HepG2 (cell line): ENCODE measurements at regions not wholly inside any gene's neighbourhood (a gene's known extent, or its start where the extent isn't known, plus 50 kb on each side); places are given as distances from the start of the nearest gene placed in this dataset.

Source experiments
- ATAC-seq: fragments of 200-7000 bp; cut with Tn5 transposase; 3 replicates; pipeline ENCODE4 v1.9.1; 2020; ENCODE audit warnings: mild to moderate bottlenecking, moderate library complexity
- BruUV-seq: library from RNA; stranded (reverse); fragments of 400-500 nt; replicated peaks from 2 replicates; lab custom pipeline; 2021; lab: Mats Ljungman, UMichigan
- CTCF ChIA-PET: fragments of 300-600 bp; formaldehyde crosslinking; extraction: SDS; loops from one replicate; lab custom pipeline; 2021; ENCODE audit warnings: low total read pairs, inconsistent platforms, low intra/inter-chr PET ratio; lab: Yijun Ruan, JAX
- POLR2A ChIA-PET: fragments of 350-600 bp; sonication (Branson Sonifier 250); formaldehyde crosslinking; loops from one replicate; lab custom pipeline; 2020; ENCODE audit warnings: antibody characterized with exemption, inconsistent platforms; lab: Yijun Ruan, JAX
- DNase-seq: peaks from one replicate; pipeline ENCODE4 v3.0.0-alpha.2; 2015; ENCODE audit warnings: low spot score
- FAIRE-seq: peaks from 3 replicates; lab custom pipeline; 2011; peaks lifted over from hg19 to GRCh38; lab: Jason Lieb, UNC
- H2AFZ ChIP-seq: one replicate; pipeline ENCODE4 v1.6.1; 2011; ENCODE audit warnings: low read length, inconsistent platforms
- H3K27ac ChIP-seq: fragments of 300-600 bp; 3 replicates; pipeline ENCODE4 v1.8.0; 2011; ENCODE audit warnings: mixed run types, mild to moderate bottlenecking, mixed read lengths, low read length, inconsistent platforms; ENCODE audit not compliant: insufficient read depth; ENCODE audit errors: extremely low read length
- H3K27me3 ChIP-seq, 2 experiments: fragments of 200-600 bp in 1 of 2; 2 replicates in 1 of 2; 3 replicates in 1 of 2; pipeline versions ENCODE4 v1.6.0 to v1.8.0; 2011; ENCODE audit warnings: low read length in 2 of 2, mild to moderate bottlenecking in 2 of 2, moderate library complexity in 2 of 2, inconsistent platforms in 1 of 2; ENCODE audit not compliant: insufficient read depth in 2 of 2, control insufficient read depth in 1 of 2
- H3K36me3 ChIP-seq, 2 experiments: fragments of 200-600 bp in 1 of 2; replicated peaks in 1 of 2; 2 replicates in 1 of 2; 3 replicates in 1 of 2; pipeline versions ENCODE4 v1.5.1 to v1.8.0; 2011; ENCODE audit warnings: low read length in 2 of 2, inconsistent platforms in 1 of 2; ENCODE audit not compliant: insufficient read depth in 2 of 2, control insufficient read depth in 1 of 2
- H3K4me1 ChIP-seq: 2 replicates; pipeline ENCODE4 v1.5.1; 2012; ENCODE audit warnings: low read length, inconsistent platforms; ENCODE audit not compliant: insufficient read depth
- H3K4me2 ChIP-seq: 2 replicates; pipeline ENCODE4 v1.6.0; 2011; ENCODE audit warnings: low read depth, low read length, inconsistent platforms
- H3K4me3 ChIP-seq, 3 experiments: fragments of 200-600 bp in 1 of 3; sonication (generic), shearing (Covaris generic) in 1 of 3; replicated peaks in 1 of 3; 2 replicates each; pipeline ENCODE4 v1.5.1; 2011 to 2016; ENCODE audit warnings: low read length in 3 of 3, inconsistent platforms in 2 of 3, low read depth in 2 of 3, mild to moderate bottlenecking in 2 of 3, control low read depth in 1 of 3, mixed read lengths in 1 of 3; ENCODE audit not compliant: insufficient read depth in 1 of 3
- H3K79me2 ChIP-seq: one replicate; pipeline ENCODE4 v1.6.1; 2011; ENCODE audit warnings: low read length, inconsistent platforms; ENCODE audit not compliant: insufficient read depth
- H3K9ac ChIP-seq: 2 replicates; pipeline ENCODE4 v1.6.0; 2011; ENCODE audit warnings: mild to moderate bottlenecking, low read depth, low read length, inconsistent platforms; ENCODE audit not compliant: insufficient read depth
- H3K9me3 ChIP-seq: 2 replicates; pipeline ENCODE4 v1.5.1; 2012; ENCODE audit warnings: mild to moderate bottlenecking, low read length
- H4K20me1 ChIP-seq: 2 replicates; pipeline ENCODE4 v1.6.0; 2011; ENCODE audit warnings: inconsistent platforms, mild to moderate bottlenecking, low read length, moderate library complexity; ENCODE audit not compliant: insufficient read depth
- ARID4A ChIP-seq: sonication (generic); formaldehyde crosslinking; IDR thresholded peaks from 2 replicates; pipeline ENCODE4 v1.5.0; 2020; ENCODE audit warnings: mild to moderate bottlenecking, missing genetic modification reagents, borderline replicate concordance
- ATF3 ChIP-seq: sonication (generic); formaldehyde crosslinking; IDR thresholded peaks from 2 replicates; pipeline ENCODE4 v1.4.0; 2020; ENCODE audit warnings: missing genetic modification reagents
- FLYWCH1 ChIP-seq: sonication (generic); formaldehyde crosslinking; IDR thresholded peaks from 2 replicates; pipeline ENCODE4 v1.8.1; 2023; ENCODE audit warnings: mild to moderate bottlenecking, missing genetic modification reagents
- HMG20A ChIP-seq: IDR thresholded peaks from 2 replicates; pipeline ENCODE4 v1.6.1; 2016; ENCODE audit warnings: borderline replicate concordance
- MIER3 ChIP-seq: IDR thresholded peaks from 2 replicates; pipeline ENCODE4 v1.6.1; 2016; ENCODE audit warnings: missing compliant biosample characterization, borderline replicate concordance
- MTF1 ChIP-seq: sonication (generic); formaldehyde crosslinking; IDR thresholded peaks from 2 replicates; pipeline ENCODE4 v1.5.0; 2020; ENCODE audit warnings: missing genetic modification reagents
- SP4 ChIP-seq: sonication (generic); formaldehyde crosslinking; IDR thresholded peaks from 2 replicates; pipeline ENCODE4 v1.8.1; 2023; ENCODE audit warnings: mild to moderate bottlenecking, missing genetic modification reagents
- ZKSCAN8 ChIP-seq: IDR thresholded peaks from 2 replicates; pipeline ENCODE4 v1.6.1; 2016; ENCODE audit warnings: borderline replicate concordance, missing genetic modification reagents, missing compliant biosample characterization
- ZMYM3 ChIP-seq: sonication (generic); formaldehyde crosslinking; IDR thresholded peaks from 2 replicates; pipeline ENCODE4 v1.5.1; 2020; ENCODE audit warnings: mild to moderate bottlenecking, missing genetic modification reagents
- ZNF143 ChIP-seq: sonication (generic); formaldehyde crosslinking; IDR thresholded peaks from 2 replicates; pipeline ENCODE4 v1.4.0; 2020; ENCODE audit warnings: missing genetic modification reagents
- ZNF337 ChIP-seq: sonication (generic); formaldehyde crosslinking; IDR thresholded peaks from 2 replicates; pipeline ENCODE4 v1.5.1; 2020; ENCODE audit warnings: missing genetic modification reagents, low read depth, mild to moderate bottlenecking, borderline replicate concordance
- ZNF446 ChIP-seq: sonication (generic); formaldehyde crosslinking; IDR thresholded peaks from 2 replicates; pipeline ENCODE4 v1.5.0; 2020; ENCODE audit warnings: mild to moderate bottlenecking, missing genetic modification reagents
- ZNF564 ChIP-seq: sonication (generic); formaldehyde crosslinking; IDR thresholded peaks from 2 replicates; pipeline ENCODE4 v1.8.1; 2023; ENCODE audit warnings: mild to moderate bottlenecking, missing genetic modification reagents
- WGBS: methylation state at CpG from one replicate; pipeline ENCODE4 v1.1.6; 2017; ENCODE audit warnings: low lambda C conversion rate; 5-methylcytosine and 5-hydroxymethylcytosine counted together
- in situ Hi-C: cut with HindIII; loops from 2 replicates; pipeline ENCODE4 v1.10.0; 2017; ENCODE audit warnings: low pct_unique_long_range_greater_than_20kb; ENCODE audit not compliant: extremely low pct_ligation_motif_present
- intact Hi-C: fragments of 100-400 bp; cut with micrococcal nuclease; formaldehyde crosslinking; loops from one replicate; pipeline ENCODE4 v1.10.0; 2022; ENCODE audit not compliant: unreplicated experiment
- TF ChIP-seq, protein P1 (sequence below): sonication (generic); formaldehyde crosslinking; IDR thresholded peaks from 2 replicates; pipeline ENCODE4 v1.4.0; 2020; ENCODE audit warnings: missing genetic modification reagents

- TF ChIP-seq MIER3 (CRISPR knock-in tag), result no peak
- no peak for TF ChIP-seq SP4 (CRISPR knock-in tag)
- BruUV-seq, result no TSS peak
- intact Hi-C loops, result no loop called here
- ChIA-PET POLR2A (no interaction called here), CTCF (no interaction called here)
- H3K36me3 ChIP-seq, result no peaks in the 10 kb centered on the region
- FAIRE-seq (no peak), DNase-seq (no peak), ATAC-seq (no peak)
- in situ Hi-C loops, result no loop called here
- no peak overlapping the region for H3K27ac ChIP-seq
- no peak overlapping the region for H3K9ac ChIP-seq
- H3K4me2 ChIP-seq, result no peak overlapping the region
- no peaks in the 10 kb centered on the region for H3K27me3 ChIP-seq
- H3K9me3 ChIP-seq, result peaks cover 75% of the 10 kb centered on the region
- no peaks in the 10 kb centered on the region for H3K79me2 ChIP-seq
- H2AFZ ChIP-seq, result no peak overlapping the region
- 0 out of 2 replicates have a peak, but pooled peaks cover 3% of the 10 kb centered on the region for H4K20me1 ChIP-seq
- no peaks in the 10 kb centered on the region for H3K4me1 ChIP-seq
- no peak overlapping the region for H3K4me3 ChIP-seq
Measured at GRCh38 chr9:118177241-118177640, 473.0 kb downstream of the TLR4 start.

DNA sequence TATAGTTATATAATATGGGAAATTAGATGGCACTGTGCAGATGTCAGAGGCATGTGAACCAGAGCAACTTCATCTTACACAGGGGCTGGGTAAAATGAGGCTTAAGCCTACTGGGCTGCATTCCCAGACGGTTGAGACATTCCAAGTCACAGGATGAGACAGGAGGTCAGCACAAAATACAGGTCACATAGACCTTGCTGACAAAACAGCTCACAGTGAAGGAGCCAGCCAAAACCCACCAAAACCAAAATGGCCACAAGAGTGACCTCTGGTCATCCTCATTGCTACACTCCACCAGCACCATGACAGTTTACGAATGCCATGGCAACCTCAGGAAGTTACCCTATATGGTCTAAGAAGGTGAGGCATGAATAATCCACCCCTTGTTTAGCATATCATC lies 479.4 kb downstream of the TLR4 start:
- no peak for DNase-seq
- ChIA-PET CTCF (no interaction called here), POLR2A (no interaction called here)
- Histone ChIP-seq H3K79me2 (no peaks in the 10 kb centered on the region), H4K20me1 (no peaks in the 10 kb centered on the region), H3K4me1 (no peaks in the 10 kb centered on the region), H3K27me3 (no peaks in the 10 kb centered on the region), H2AFZ (no peak overlapping the region), H3K27ac (no peak overlapping the region), H3K9me3 (peaks cover 79% of the 10 kb centered on the region), H3K4me2 (no peak overlapping the region), H3K4me3 (no peak overlapping the region), H3K9ac (no peak overlapping the region), H3K36me3 (no peaks in the 10 kb centered on the region)
- intact Hi-C loops (no loop called here), in situ Hi-C loops (no loop called here)
- no peak for ATAC-seq
- BruUV-seq, result no TSS peak
- FAIRE-seq, result no peak
- 25% methylated on average over 1 of the region's 2 CpGs for WGBS
- TF ChIP-seq ZMYM3 (CRISPR knock-in tag) (no peak), ZKSCAN8 (CRISPR knock-in tag) (no peak), ZNF143 (no peak), ZNF564 (CRISPR knock-in tag) (no peak), MTF1 (CRISPR knock-in tag) (no peak), ARID4A (no peak), ZNF446 (CRISPR knock-in tag) (no peak), FLYWCH1 (no peak), ZNF337 (no peak), HMG20A (CRISPR knock-in tag) (no peak), ATF3 (CRISPR knock-in tag) (no peak)
- TF ChIP-seq, protein P1, sequence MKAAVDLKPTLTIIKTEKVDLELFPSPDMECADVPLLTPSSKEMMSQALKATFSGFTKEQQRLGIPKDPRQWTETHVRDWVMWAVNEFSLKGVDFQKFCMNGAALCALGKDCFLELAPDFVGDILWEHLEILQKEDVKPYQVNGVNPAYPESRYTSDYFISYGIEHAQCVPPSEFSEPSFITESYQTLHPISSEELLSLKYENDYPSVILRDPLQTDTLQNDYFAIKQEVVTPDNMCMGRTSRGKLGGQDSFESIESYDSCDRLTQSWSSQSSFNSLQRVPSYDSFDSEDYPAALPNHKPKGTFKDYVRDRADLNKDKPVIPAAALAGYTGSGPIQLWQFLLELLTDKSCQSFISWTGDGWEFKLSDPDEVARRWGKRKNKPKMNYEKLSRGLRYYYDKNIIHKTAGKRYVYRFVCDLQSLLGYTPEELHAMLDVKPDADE (CRISPR knock-in tag), result no peak
